Suprapubic skin (tissue), 4 donors: ENCODE measurements at regions not wholly inside any gene's neighbourhood (a gene's known extent, or its start where the extent isn't known, plus 50 kb on each side); places are given as distances from the start of the nearest gene placed in this dataset.

Experiments used
- CTCF ChIP-seq, 2 donors: fragments of 200-600 bp in 1 of 2; fragments of 450-650 bp in 1 of 2; sonication (generic) in 1 of 2; IDR thresholded peaks; one replicate each; pipeline ENCODE4 v1.5.1; 2016 to 2019; ENCODE audit warnings: antibody characterized with exemption in 2 of 2, mild to moderate bottlenecking in 1 of 2, moderate library complexity in 1 of 2
- EP300 ChIP-seq: sonication (generic); formaldehyde crosslinking; IDR thresholded peaks from one replicate; pipeline ENCODE4 v1.6.1; 2017; ENCODE audit warnings: antibody characterized with exemption
- POLR2A ChIP-seq, 2 donors: fragments of 450-650 bp; IDR thresholded peaks; one replicate each; pipeline ENCODE4 v1.6.1; 2017; ENCODE audit warnings: antibody characterized with exemption in 2 of 2, mild to moderate bottlenecking in 2 of 2, moderate library complexity in 2 of 2
- POLR2AphosphoS5 ChIP-seq, 3 donors: sonication (generic); formaldehyde crosslinking; IDR thresholded peaks; one replicate each; pipeline ENCODE4 v1.6.1; 2017; ENCODE audit warnings: antibody characterized with exemption in 3 of 3

GRCh38 chr18:55744206-55744605 lies 156.2 kb upstream of the TCF4 start:
- no peak for TF ChIP-seq POLR2A (IDR thresholded peaks at IDR 0.05)
- TF ChIP-seq CTCF (IDR thresholded peaks at IDR 0.05) = no peak
- no peak for TF ChIP-seq POLR2AphosphoS5 (IDR thresholded peaks at IDR 0.05)
- no peak for TF ChIP-seq EP300
